Fibroblast of lung (primary cell): ENCODE measurements at regions not wholly inside any gene's neighbourhood (a gene's known extent, or its start where the extent isn't known, plus 50 kb on each side); places are given as distances from the start of the nearest gene placed in this dataset.

Experiments used
- CTCF ChIP-seq, 2 donors: IDR thresholded peaks in 1 of 2; conservative IDR thresholded peaks in 1 of 2; 1 replicate in 1 of 2; 2 replicates in 1 of 2; pipeline ENCODE4 v1.5.1; 2011 to 2012; ENCODE audit warnings: low read length in 2 of 2, control low read depth in 1 of 2, inconsistent platforms in 1 of 2, low read depth in 1 of 2, mild to moderate bottlenecking in 1 of 2
- EZH2 ChIP-seq: IDR thresholded peaks from 2 replicates; pipeline ENCODE4 v1.5.1; 2012; ENCODE audit warnings: low read length, control low read depth, mild to moderate bottlenecking; ENCODE audit errors: missing control alignments

GRCh38 chr21:18782721-18783120 is 379.1 kb upstream of the TMPRSS15 start:
- TF ChIP-seq CTCF (conservative IDR thresholded peaks at IDR 0.05 in 1 of 2, IDR thresholded peaks at IDR 0.05 in 1 of 2; ENCODE audit: low read depth in 1 of 2, low read length in 2 of 2), result no peak
- no peak for TF ChIP-seq EZH2
